Umbilical cord (tissue), 1 donor: ENCODE measurements at regions not wholly inside any gene's neighbourhood (a gene's known extent, or its start where the extent isn't known, plus 50 kb on each side); places are given as distances from the start of the nearest gene placed in this dataset.

ENCODE experiments used
- DNase-seq: peaks from one replicate; pipeline ENCODE4 v3.0.0-alpha.2; 2015; ENCODE audit warnings: low spot score

DNA sequence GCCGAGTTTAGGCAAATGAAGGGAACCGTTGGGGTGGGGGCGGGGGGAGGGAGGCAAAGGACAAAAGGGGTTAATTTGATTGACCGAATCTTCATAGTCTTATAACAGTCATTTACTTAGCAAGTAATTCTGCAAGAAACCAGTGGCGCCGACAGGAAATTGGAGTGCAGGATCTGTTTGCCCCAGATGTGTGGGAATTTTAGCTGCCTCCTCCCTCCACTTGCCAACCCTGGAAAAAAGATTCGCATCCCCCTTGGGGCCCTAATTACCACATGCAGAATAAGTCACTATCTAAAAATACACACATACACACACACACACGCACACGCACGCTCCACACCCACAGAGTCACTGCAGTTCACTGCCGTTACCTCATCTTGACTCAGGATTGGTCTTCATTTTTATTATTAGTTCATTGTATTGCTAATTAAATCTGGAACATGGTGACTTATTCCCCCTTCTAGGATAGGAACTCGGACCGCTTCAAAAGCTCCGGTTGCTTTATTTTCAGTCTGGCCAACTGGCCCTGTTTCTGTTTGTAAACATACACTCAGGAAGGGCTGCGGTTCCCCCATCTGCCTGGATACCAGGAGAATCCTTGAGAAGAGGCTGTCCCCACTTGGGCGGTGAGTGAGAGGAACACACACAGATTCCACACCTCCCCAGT lies 241.6 kb upstream of the SALL1 start:
- no peak for DNase-seq

DNA sequence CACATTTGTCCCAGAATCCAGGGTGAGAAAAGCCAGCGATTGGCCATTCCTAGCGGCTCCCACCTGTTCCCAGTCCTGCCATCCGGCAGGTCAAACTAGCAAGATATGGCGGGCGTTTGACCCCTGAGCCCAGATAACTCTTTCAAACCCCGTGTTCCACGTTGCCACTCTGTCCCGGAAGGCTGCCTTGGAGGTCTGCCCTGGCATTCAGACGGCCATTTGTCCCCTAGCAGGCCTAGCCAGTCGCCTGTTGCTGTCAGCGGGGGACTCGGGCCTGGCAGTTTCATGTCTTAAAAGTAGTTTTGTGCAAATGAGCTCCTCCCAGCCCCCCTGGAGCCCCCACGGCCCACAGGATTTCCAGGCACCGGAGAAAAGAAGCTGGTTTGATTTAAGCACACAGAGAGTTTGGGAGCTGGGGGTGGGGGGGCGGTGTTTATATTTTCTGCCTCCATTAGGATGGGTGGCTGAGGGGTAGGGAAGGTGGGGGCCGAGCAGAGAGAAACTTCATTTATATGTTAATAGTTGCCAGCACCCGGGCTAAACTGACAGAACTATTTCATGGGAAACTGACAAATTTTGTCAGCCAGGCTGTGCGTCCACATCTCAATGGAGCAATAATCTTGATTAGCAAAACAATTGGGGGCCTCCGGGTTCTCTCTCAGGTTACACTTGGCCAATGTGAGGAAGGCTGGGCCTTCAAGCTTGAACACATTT lies 240.9 kb upstream of the SALL1 start:
- DNase-seq, result no peak

DNA sequence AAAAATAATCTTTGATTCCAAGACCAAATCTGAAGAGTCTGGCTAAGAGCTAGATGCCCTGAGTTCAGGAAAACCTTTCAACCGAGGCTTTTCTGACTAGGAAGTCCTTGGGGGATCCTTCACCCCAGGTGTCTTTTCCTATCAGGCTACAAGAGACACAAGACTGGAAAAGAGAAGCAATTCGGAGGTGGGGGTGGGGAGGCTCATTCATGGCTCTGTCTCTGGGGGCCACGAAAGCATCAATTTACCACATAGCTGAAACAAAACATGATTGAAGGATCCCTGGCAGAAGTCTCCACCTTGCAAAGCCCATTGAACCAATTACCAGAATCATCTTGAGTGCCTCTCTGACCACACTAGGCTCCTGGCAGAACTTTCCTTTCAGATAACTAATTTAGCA lies 239.8 kb upstream of the SALL1 start:
- no peak for DNase-seq

DNA sequence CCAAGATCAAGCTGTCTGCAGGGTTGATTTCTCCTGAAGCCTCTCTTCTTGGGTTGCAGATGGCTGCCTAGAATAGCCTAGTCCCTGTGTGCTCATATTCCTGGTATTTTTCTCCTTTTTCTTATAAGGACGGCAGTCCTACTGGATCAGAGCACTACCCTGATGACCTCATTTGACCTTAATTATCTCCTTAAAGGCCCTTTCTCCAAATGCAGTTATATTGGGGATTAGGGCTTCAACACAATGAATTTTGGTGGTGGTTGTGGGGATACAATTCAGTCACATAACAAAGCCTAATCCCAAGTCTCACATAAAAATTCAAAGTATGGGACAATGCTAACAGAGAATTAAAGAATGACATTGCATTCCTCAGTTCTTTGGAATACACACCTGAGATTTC lies 238.8 kb upstream of the SALL1 start:
- DNase-seq, result no peak

DNA sequence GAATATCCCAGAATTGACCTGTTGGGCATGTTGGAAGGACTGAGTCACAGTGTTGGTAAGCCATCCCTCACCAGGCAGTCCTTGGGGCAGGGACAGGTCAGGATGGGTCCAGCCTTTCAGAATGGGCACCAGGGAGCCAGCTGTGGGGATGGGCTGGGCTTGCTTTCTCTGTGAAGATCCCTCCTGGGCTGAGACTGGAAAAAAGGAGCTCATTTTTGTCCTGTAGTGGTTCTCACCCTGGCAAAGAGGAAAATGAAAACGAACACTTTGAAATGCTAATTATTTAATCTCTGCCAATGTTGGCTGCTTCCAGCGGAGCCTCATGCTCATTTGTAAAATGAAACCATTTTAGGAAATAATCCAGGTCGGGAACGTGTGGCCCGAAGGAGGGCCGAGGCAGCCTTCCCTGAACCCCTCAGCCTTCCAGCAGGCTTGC lies 237.5 kb upstream of the SALL1 start:
- no peak for DNase-seq

DNA sequence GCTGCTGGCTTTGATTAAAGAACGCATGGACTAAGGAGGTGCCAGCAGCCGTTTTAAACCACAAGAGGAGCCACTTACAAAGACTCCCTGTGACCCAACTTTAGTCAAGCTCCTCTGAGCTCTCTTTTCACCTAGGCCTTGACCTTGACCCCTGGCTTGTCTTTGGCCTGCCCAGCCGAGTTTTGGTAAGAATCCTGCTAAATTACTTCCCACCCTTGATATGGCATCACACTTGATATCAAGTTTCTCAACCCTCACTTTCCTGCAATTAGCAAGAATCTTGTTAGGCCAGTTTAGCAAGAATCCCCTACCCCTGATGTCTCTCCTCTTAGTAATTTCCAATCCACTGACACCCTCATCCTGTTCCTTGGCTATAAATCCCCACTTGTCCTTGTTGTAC lies 232.8 kb upstream of the SALL1 start:
- DNase-seq, result no peak

DNA sequence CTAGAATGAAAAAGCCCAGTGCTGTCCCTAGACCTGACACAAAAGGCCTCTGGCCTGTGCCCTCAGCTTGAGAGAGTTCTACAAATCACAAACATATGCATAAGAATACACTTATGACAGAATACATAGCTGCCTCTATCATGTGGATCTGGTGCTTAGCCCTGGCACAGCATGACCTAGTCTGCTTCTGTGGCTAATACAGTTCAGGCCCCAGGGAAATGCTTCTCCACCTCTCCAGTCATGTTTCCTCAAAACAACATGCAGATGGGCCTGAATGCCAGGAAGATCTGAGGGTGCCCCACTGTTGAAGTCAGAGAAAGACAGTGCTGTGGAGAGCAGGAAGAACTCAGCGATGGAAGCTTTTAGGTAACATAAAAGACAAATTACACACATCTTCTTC lies 231.9 kb upstream of the SALL1 start:
- DNase-seq, result no peak

DNA sequence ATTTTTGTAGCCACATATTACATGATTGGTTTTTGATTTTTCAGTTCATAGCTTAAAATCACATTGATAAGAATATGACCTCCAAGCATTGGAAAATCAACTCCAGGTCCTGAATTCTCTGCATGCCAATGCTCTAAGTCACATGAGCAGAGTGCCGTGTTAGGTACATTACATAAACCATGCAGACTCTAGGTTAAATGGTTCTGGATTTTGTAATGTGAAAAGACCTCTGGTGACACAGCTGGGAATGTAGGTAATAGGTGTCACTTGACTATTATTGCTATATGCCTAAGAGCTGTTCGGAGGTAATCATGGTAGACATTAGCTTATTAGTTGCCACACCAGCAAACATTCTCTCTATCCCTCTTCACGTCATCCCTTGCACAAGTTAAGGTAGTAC lies 231.1 kb upstream of the SALL1 start:
- no peak for DNase-seq

DNA sequence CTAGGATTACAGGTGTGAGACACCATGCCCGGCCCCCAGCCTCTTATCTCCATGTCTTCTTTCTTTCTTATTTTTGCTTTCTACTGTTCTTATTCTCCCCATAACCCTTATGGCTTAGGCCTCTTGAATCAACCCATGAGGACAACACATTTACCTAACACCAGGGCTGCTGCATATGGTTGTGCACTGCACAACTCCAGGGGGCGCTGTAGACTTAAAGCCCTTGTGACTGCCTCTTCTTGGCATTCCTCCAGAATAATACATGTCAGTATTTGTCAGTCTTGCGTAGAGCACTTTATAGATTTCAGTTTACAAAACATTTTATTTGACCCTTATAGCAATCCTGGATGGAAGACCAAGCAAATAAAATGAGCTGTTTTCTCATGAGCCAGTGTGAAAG lies 225.0 kb upstream of the SALL1 start:
- DNase-seq, result no peak

DNA sequence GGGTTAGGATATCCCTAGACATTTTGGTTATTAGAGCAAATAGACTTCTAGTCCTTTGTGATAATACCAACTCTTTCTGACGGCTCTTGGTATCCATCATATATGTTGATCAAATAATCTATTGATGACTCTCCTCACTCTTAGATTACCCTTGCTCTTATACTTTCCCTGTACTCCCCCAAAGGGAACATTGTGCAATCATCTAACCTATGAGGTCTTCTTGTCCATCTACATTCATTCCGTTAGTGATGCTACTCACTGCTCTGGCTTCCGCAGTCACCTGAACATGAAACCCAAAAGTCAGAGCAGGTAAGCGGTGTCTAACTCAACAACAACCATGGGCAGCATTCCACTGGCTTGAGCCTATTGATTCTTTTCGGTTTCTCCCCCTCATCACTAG lies 223.7 kb upstream of the SALL1 start:
- no peak for DNase-seq

DNA sequence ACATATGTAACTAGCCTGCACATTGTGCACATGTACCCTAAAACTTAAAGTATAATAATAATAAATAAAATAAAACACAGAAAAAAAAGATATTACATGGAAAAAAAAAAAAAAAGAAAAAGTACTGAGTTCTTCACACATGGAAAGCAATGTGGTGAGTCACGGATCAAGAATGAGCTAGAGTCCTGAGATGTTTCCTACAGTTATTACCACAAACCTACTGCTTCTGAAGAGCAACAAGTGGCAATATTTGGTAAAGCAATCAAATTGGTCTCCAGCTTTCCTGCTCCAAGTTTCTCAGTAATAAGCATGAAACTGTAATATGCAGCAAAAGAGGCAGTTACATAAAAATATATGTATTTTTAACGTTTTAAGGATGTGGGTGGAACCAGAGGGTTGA lies 223.3 kb upstream of the SALL1 start:
- DNase-seq, result no peak

DNA sequence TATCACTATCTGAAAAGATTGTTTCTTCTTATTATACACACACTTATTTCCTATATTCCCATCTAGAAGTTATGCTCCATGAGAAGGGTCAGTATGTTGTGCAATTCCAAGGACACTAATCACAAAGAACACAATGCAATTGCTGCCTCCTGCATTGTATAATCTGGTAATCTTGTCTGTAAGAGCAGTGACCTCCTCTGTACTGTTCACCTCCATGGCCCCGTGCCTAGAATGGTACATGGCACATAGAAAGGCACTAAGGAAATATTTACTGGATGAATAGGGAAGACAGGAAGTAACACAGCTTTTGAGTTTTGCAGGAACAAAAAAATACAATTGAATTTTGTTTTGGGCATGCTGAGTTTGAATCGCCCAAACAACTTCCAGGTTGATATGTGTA lies 214.6 kb upstream of the SALL1 start:
- no peak for DNase-seq

DNA sequence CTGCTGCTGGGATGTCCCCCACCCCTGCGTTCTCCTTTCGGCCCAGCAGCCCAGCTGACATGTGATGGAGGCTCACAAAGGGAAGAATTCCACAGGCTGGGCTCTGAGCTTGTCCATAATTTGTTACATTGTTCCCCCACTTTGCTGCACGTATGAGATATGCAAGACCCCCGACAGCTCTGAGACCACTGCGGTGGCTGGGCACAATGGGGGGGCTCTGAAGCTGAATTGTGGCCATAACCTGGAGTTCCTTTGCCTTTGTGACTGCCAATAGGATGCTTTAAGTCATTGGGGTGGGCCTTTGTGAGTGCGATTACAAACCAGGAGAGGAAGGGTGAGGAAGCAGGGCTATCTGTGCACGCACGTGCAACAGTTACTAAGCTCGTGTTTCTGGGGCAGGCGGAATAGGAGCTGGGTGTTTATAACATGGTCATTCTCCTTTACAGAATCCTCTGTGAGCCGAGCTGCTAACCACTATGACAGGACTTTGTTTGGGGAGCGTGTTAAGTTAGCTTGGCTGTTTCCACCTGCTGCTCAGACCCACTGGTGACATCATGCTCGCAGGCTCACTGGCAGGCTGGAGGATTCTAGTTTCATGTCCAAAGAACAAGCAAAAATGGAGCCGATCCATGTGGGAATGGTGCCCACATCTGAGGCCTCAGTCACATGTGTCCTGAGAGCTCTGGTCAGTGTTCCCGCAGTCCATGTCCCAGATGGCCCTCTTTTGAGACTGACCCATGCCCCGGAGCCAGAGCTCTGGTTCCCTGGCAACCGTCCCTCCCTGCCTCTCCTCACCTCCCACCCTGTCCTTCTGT lies 208.3 kb upstream of the SALL1 start:
- no peak for DNase-seq

DNA sequence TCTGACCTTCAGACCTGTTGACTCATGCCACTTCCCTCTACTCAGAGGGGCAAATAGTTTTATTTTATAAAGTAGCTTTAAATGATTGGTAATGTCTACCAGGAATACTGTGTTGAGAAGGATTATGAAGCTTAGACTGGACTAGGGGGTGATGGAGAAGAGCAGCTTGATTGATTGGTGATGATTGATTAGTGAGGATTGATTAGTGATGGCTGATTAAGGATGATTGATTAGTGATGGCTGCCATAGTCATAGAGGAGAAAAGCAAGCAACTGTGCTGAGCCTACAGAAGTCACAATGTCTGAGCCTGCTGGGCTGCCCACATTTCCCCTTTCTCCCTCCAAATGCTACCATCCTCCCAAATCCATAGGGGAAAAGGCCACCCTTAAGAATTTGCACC lies 206.8 kb upstream of the SALL1 start:
- DNase-seq, result no peak

DNA sequence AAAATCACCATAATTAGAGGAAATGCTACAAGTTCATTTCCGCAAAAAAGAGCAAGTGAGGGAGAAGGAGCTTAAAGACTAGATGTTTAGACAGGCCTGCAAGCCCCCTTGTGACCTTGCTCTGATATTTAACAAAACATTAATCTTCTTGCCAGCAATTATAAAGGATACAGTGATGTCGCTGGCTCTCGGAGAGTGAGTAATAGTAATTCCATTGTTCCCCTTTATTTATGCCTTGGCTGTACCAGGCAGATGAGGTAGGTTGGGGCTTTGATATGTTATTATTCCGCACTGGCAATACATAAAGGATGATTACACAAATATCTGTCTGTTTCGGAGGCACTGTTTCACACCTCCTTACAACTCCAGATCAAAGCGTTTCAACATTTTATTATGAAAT lies 204.8 kb upstream of the SALL1 start:
- DNase-seq, result no peak

DNA sequence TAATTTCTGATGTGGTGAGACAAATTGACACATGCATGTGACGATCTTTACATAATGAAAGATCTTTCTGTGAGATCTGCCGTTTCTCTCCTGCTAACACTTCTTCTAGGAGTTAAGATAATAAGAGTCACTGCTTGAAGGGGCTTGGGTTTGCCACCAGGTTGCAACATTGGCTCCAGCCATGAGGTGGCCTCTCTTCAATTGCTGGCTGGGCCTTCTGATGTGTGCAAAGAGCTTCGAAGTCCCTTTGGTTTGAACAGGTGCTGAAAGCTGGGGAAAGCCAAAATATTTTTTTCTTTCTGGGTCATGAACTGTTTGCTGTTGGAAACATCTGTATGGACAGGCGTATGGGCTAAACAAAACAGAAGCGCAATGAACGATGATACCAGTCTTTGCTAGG lies 204.1 kb upstream of the SALL1 start:
- DNase-seq, result no peak

DNA sequence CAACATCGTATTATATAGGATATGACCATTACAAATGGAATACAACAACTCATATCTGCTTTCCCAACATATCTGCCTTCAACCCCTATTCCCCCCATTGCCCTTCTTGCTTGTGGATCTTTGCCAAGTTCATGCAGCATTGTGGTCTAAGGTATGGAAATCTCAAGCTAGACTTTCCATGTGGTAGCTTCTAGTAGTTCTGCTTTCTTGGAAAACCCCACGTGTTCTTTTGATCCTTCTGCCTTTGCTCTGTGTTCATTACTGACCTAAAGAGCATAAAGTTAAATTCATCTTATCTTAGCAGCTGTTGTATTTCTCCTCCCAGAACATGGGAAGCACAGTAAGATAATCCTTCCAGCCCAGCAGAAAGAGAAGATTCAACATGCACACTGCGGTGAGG lies 202.0 kb upstream of the SALL1 start:
- DNase-seq, result peak; percentile 3

DNA sequence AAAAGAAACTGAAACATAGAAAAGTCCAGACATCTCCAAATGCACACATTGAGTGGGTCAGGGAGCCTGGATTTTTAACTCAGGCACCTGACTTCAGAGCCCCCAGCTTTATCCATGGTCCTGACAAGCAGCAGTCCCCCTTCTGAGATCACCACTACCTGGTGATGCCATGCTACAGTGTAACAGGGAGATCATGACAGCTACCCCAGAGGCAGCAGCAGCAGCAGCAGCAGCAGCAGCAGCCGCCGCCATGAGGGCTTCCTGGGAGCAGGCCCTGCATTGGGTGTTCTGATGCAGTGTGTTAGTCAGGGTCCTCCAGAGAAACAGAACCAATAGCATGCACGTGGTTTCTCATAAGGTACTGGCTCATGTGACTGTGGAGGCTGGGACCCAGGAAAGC lies 198.6 kb upstream of the SALL1 start:
- no peak for DNase-seq

DNA sequence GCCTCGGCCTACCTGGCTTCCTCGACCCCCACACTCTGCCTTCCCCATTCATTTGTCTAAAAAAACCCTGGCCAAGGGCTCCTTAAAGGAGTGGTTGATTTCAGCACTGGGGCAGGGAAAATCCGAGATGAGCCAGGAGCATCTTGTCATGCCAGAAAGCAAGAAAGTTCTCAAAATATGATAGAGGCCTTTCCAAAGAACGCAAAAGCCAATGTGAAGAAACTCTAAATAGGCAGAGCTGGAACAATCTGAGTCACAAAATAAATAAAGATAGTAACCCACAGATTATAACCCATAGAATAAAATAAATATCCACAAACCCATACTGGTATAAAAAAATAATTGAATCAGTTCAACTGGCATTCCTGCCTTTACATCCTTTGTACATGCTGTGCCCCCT lies 192.3 kb upstream of the SALL1 start:
- no peak for DNase-seq

DNA sequence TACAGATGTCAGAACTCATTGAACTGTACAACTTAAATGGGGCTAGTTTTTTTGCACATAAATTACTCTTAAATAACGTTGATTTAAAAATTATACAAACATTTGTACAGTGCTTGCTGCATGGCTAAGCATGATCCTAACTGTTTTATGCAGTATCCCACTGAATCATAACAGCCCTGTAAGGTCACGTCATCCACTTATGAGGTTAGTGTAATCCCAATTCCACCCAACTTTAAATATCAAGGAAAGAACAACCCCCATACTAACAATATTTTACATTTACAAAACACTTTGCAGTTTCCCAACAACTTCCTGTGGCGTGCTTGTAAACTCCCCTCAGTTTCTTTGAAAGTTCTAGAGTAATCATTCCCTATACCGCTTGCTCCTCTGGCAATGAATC lies 190.1 kb upstream of the SALL1 start:
- no peak for DNase-seq

DNA sequence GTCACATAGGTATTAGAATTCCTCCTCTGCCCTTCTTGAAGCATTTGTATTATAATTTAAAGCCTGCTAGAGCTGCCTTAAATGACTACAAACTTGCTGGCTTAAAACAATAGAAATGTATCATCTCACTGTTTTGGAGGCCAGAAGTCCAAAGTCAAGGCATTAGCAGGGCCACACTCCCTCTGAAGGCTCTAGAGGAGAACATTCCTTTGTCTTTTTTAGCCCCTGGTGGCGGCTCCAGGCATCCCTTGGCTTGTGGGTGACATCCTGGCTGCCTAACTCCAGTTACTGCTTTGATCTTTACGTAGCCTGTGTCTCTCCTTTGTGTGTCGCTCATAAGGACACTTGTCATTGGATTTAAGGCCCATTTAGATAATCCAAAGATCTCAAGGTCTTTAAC lies 186.6 kb upstream of the SALL1 start:
- no peak for DNase-seq

DNA sequence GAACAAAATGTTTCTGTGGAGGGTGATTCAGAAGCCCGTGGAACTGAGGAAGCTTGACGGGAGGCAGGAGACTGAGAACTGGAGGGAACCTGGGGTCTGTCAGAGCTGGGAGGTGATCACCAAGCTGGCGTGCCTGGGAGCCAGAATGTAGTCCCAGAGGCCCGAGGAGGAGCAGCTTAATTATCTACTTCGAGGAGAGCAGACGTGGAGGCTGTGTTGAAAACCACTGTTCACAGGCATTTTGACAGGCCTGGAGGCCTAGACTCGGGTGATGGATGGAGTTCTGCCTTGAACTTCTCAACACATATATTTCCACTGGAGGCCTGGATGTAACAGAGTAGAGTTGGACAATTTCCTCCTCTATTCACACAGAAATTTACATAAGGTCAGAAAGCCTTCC lies 177.7 kb upstream of the SALL1 start:
- no peak for DNase-seq

DNA sequence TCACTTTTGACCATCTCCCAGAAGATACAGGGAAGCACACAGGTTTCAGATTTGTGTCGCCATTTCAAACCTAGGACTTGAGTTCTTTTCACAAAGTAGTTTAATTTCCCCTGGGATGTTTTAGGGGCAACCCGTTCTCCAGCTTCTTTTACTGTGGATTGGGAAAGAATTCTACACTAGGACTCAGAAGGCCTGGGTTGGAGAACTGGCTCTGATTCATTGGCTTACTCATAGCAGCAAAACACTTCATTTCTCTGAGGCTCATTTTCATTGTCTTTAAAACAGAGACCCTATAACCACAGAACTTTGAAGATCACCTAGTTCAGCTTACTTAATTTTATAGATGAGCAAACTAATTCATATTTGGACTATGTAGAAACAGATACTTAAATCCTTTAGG lies 175.9 kb upstream of the SALL1 start:
- DNase-seq, result peak; percentile 26
